Retinal pigment epithelial cell (primary cell): ENCODE measurements at regions not wholly inside any gene's neighbourhood (a gene's known extent, or its start where the extent isn't known, plus 50 kb on each side); places are given as distances from the start of the nearest gene placed in this dataset.

Source experiments
- DNase-seq: peaks from one replicate; pipeline ENCODE4 v3.0.0-alpha.2; 2010; ENCODE audit warnings: low read depth
- H3K4me3 ChIP-seq: 2 replicates; pipeline ENCODE4 v1.5.1; 2011; ENCODE audit warnings: mild to moderate bottlenecking, low read length, control low read depth, moderate library complexity
- CTCF ChIP-seq: conservative IDR thresholded peaks from 2 replicates; pipeline ENCODE4 v1.5.1; 2011; ENCODE audit warnings: low read depth, low read length, control low read depth, inconsistent platforms

- DNase-seq, result no peak
- no peak for TF ChIP-seq CTCF
- no peak overlapping the region for H3K4me3 ChIP-seq
Measured at GRCh38 chr7:155215576-155216325, 81.9 kb upstream of the INSIG1 start.

DNA sequence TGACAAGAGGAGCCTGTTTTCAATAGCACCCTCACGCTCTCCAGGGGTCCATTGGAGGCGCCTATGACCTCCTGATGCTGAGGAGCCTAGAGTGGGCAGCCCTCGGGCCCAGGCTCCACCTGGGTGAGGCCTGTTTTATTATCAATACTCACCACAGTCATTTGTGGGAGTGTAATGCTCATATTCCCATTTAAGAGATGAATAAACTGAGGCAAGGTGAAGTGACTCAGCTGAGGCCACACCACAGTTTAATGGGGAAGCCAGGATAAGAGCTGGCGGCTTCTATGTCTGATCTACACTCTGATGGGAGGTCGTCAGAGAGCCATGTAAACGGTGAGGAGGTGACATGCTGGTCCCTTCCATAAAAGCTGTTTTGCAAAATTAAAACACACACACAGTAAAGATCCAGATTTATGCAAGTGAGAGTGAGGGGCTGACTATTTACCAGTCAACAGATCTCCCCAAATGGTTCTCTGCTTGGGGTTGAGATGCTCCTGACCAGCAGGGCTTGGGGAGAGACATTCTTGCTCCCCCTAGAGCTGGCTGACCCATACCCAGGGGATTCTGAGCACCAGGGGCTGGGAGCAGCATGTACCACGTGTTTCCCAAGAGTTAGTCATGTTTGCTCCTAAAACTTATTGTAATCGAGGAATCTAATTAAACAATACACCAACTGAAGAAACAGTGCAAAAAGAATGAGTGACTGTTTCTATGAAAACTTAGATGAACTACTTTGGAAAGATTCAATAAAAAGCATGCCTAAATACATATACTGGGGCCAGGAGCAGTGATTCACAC lies 81.0 kb upstream of the INSIG1 start:
- DNase-seq, result no peak
- H3K4me3 ChIP-seq, result no peak overlapping the region
- no peak for TF ChIP-seq CTCF

DNA sequence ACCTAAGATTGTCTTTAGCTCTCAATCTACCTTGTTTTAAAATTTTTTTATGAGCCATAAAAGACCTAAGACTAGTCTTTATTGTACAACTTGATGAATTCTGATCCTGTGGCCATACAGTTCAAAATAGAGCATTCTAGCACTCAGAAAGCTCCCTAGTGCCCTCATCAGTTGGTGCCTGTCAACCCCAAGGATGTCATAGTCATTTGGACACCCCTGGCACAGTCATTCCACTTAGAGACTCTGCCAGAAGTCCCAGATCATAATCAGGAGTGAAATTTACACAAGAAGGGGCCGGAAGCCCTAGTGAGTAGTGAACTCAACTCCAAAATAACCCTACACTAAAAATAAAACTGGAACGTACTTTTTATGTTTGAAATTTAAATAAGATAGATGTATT lies 80.0 kb upstream of the INSIG1 start:
- no peak for DNase-seq
- TF ChIP-seq CTCF, result no peak
- H3K4me3 ChIP-seq, result no peak overlapping the region

GRCh38 chr7:155218276-155219153 lies 79.2 kb upstream of the INSIG1 start:
- H3K4me3 ChIP-seq, result no peak overlapping the region
- no peak for DNase-seq
- TF ChIP-seq CTCF, result no peak

- no peak for TF ChIP-seq CTCF
- no peak overlapping the region for H3K4me3 ChIP-seq
- no peak for DNase-seq
Measured at GRCh38 chr7:155219154-155219531, 78.5 kb upstream of the INSIG1 start.

DNA sequence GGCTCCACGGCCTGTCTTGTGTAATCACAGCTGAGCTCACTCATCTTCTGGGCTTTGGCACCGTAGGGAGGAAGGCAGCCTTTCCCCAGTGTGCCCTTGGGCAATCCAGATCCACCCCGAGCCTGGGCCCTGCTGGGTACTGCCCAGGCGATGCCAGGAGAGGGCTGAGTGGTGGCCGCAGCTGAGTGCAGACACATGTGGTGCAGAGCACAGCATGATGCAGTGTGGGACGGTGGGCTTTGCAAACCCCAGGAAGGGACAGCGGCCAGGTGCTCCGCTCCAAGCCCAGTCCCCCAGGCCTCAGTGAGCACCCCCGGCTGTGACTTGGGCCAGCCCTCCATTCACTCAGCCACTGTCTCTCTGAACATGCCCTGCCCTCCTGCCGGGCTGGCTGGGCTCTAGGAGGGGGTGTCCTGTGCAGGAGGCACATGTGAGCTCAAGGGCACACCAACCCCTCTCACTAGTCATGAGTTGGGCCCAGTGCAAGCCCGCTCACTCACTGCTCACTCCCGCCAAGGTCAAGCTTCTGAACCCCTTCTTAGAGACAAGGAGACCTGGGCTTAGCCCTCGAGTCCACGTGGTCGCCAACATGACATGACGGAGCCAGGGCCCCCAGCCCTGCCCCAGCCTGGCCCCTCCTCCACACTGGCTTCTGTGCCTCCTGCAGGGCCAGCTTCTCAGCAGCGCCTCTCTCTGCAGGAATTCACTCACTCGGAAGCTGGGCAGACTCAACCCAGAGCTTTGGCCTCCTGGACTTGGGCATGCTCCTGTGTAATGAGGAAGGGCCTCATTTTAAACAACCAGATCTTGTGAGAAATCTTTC lies 77.5 kb upstream of the INSIG1 start:
- H3K4me3 ChIP-seq, result no peak overlapping the region
- no peak for DNase-seq
- no peak for TF ChIP-seq CTCF
